ENCODE measurements at regions not wholly inside any gene's neighbourhood (a gene's known extent, or its start where the extent isn't known, plus 50 kb on each side); places are given as distances from the start of the nearest gene placed in this dataset.

DNA sequence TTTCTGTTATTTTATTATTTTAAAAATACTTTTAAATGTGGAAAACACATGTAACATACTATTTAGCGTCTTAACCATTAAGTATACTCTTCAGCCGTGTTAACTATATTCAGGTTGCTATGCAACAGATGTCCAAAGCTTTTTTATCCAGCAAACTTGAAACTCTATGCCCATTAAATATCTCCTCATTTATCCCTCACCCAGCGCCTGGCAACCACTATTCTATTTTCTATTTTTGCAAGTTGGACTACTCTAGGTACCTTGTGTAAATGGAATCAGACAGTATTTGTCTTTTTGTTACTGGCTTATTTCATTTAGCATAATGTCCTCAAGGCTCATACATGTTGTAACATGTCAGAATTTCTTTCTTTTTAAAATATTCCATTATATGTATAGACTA, 174.6 kb downstream of the PCDH10 start:
- dilution Hi-C loops (cut with HindIII; ENCODE audit: low sequenced_read_pairs, unreplicated experiment), result no loop called here
- no TSS peak for BruUV-seq (replicated peaks)
- no peak for DNase-seq

More for the DNA sequence above, 174.6 kb downstream of the PCDH10 start:
- no peak for TF ChIP-seq MXI1 (IDR thresholded peaks at IDR 0.05; ENCODE audit: borderline replicate concordance, low read depth, low read length)
- no peak for TF ChIP-seq RCOR1 (IDR thresholded peaks at IDR 0.05; ENCODE audit: insufficient replicate concordance, low read length)
- TF ChIP-seq FOS (IDR thresholded peaks at IDR 0.05; ENCODE audit: low read depth, low read length), result no peak
- no peak for TF ChIP-seq BHLHE40 (IDR thresholded peaks at IDR 0.05; ENCODE audit: low read depth, low read length)
- TF ChIP-seq CEBPB (IDR thresholded peaks at IDR 0.05; ENCODE audit: low read depth, low read length), result no peak
- TF ChIP-seq, protein P1, sequence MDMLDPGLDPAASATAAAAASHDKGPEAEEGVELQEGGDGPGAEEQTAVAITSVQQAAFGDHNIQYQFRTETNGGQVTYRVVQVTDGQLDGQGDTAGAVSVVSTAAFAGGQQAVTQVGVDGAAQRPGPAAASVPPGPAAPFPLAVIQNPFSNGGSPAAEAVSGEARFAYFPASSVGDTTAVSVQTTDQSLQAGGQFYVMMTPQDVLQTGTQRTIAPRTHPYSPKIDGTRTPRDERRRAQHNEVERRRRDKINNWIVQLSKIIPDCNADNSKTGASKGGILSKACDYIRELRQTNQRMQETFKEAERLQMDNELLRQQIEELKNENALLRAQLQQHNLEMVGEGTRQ (IDR thresholded peaks at IDR 0.05; ENCODE audit: low read depth, low read length), result no peak
- TF ChIP-seq SMC3 (IDR thresholded peaks at IDR 0.05; ENCODE audit: low read depth, low read length), result no peak
- no peak for TF ChIP-seq MAFK (IDR thresholded peaks at IDR 0.05; ENCODE audit: low read depth, low read length)
- no peak for TF ChIP-seq MAZ (IDR thresholded peaks at IDR 0.05; ENCODE audit: borderline replicate concordance, low read depth, low read length)
- Histone ChIP-seq H3K18ac (ENCODE audit: low read depth, low read length) (no peak overlapping the region), H3K9me3 (ENCODE audit: control insufficient read depth, insufficient read depth, low read length) (no peaks in the 10 kb centered on the region), H3K9me1 (ENCODE audit: insufficient read depth, low read length) (no peaks in the 10 kb centered on the region), H2BK15ac (ENCODE audit: low read depth, low read length) (no peak overlapping the region), H2AK5ac (ENCODE audit: low read depth, low read length) (no peak overlapping the region), H2AFZ (replicated peaks; ENCODE audit: low read length, poor library complexity) (no peak overlapping the region), H2BK120ac (ENCODE audit: low read depth, low read length) (no peak overlapping the region), H3K23ac (ENCODE audit: low read depth, low read length) (no peak overlapping the region), H3K27me3 (ENCODE audit: control insufficient read depth, insufficient read depth, low read length) (no peaks in the 10 kb centered on the region), H3K4me3 (ENCODE audit: insufficient read depth, low read depth, low read length) (no peak overlapping the region), H4K91ac (ENCODE audit: insufficient read depth, low read depth, low read length) (no peak overlapping the region), H2BK5ac (ENCODE audit: low read depth, low read length, poor library complexity, severe bottlenecking) (no peak overlapping the region), H3K4me1 (ENCODE audit: control insufficient read depth, insufficient read depth, low read length) (no peaks in the 10 kb centered on the region), H3K14ac (replicated peaks; ENCODE audit: low read depth, low read length) (no peak overlapping the region), H3K4ac (ENCODE audit: low read depth, low read length) (no peak overlapping the region), H4K20me1 (ENCODE audit: insufficient read depth, low read length) (no peaks in the 10 kb centered on the region), H4K5ac (ENCODE audit: low read depth, low read length) (no peak overlapping the region), H4K8ac (ENCODE audit: low read depth in 2 of 2, low read length in 2 of 2) (no peak overlapping the region), H3K9ac (ENCODE audit: low read depth, low read length) (no peak overlapping the region), H3K79me1 (ENCODE audit: low read depth in 1 of 2, low read length in 2 of 2) (no peaks in the 10 kb centered on the region), H2AK9ac (replicated peaks; ENCODE audit: low read depth, low read length, poor library complexity) (no peak overlapping the region), H3K56ac (ENCODE audit: extremely low read depth, insufficient read depth, low read length) (no peak overlapping the region), H2BK20ac (ENCODE audit: low read depth, low read length) (no peak overlapping the region), H3K36me3 (ENCODE audit: control insufficient read depth, insufficient read depth, low read length) (no peaks in the 10 kb centered on the region), H3K4me2 (ENCODE audit: low read depth, low read length) (no peak overlapping the region), H3K27ac (ENCODE audit: insufficient read depth, low read length) (no peak overlapping the region)
- intact Hi-C loops (cut with micrococcal nuclease) (no loop called here), in situ Hi-C loops (cut with MboI; ENCODE audit: low sequenced_read_pairs) (no loop called here)
- ChIA-PET POLR2A (ENCODE audit: unreplicated experiment) (no interaction called here), CTCF (no interaction called here)
- 100% methylated on average over 1 of the region's 3 CpGs; no CpG with 5 or more reads in 1 of the 2 experiments for WGBS, 2 experiments (ENCODE audit: extremely low coverage in 2 of 2, insufficient read length in 1 of 2)
- ATAC-seq (ENCODE audit: low read depth), result no peak

Data from IMR-90 (cell line).